ENCODE measurements at regions not wholly inside any gene's neighbourhood (a gene's known extent, or its start where the extent isn't known, plus 50 kb on each side); places are given as distances from the start of the nearest gene placed in this dataset.

GRCh38 chr16:48011466-48011865, 144.3 kb downstream of the ABCC12 start:
- WGBS, 3 donors = 70 to 78% (median 77%) methylated on average over 3 of the region's 3 CpGs
- Histone ChIP-seq H3K4me1 (ENCODE audit: control insufficient read depth in 3 of 3, insufficient read depth in 2 of 3, low read depth in 1 of 3, low read length in 2 of 3) (no peaks in the 10 kb centered on the region), H3K27ac (ENCODE audit: low read depth in 1 of 3, low read length in 2 of 3) (no peak overlapping the region), H3K27me3 (ENCODE audit: control insufficient read depth in 3 of 3, insufficient read depth in 3 of 3, low read length in 3 of 3) (no peaks in the 10 kb centered on the region), H3K4me3 (ENCODE audit: low read depth in 1 of 3, low read length in 3 of 3) (no peak overlapping the region), H3K9me3 (ENCODE audit: control insufficient read depth in 2 of 2, insufficient read depth in 1 of 2, low read depth in 1 of 2, low read length in 1 of 2) (no peaks in the 10 kb centered on the region), H3K36me3 (ENCODE audit: control insufficient read depth in 3 of 3, insufficient read depth in 2 of 3, low read depth in 1 of 3, low read length in 3 of 3) (no peaks in the 10 kb centered on the region)
- FAIRE-seq = no peak
- no peak for DNase-seq

- Histone ChIP-seq H3K27ac (ENCODE audit: low read depth in 1 of 3, low read length in 2 of 3) (no peak overlapping the region), H3K4me3 (ENCODE audit: low read depth in 1 of 3, low read length in 3 of 3) (no peak overlapping the region), H3K36me3 (ENCODE audit: control insufficient read depth in 3 of 3, insufficient read depth in 2 of 3, low read depth in 1 of 3, low read length in 3 of 3) (no peaks in the 10 kb centered on the region), H3K27me3 (ENCODE audit: control insufficient read depth in 3 of 3, insufficient read depth in 3 of 3, low read length in 3 of 3) (no peaks in the 10 kb centered on the region), H3K9me3 (ENCODE audit: control insufficient read depth in 2 of 2, insufficient read depth in 1 of 2, low read depth in 1 of 2, low read length in 1 of 2) (no peaks in the 10 kb centered on the region), H3K4me1 (ENCODE audit: control insufficient read depth in 3 of 3, insufficient read depth in 2 of 3, low read depth in 1 of 3, low read length in 2 of 3) (no peaks in the 10 kb centered on the region)
- no peak for DNase-seq
- no peak for FAIRE-seq
- WGBS, 3 donors = 70 to 77% (median 77%) methylated on average over 7 of the region's 7 CpGs
These were observed 147.7 kb downstream of the ABCC12 start for GRCh38 chr16:48008011-48008525.

- no peak for FAIRE-seq
- no peak overlapping the region for H3K27ac ChIP-seq (ENCODE audit: low read depth in 1 of 3, low read length in 2 of 3)
- no peaks in the 10 kb centered on the region for H3K36me3 ChIP-seq (ENCODE audit: control insufficient read depth in 3 of 3, insufficient read depth in 2 of 3, low read depth in 1 of 3, low read length in 3 of 3)
- H3K9me3 ChIP-seq (ENCODE audit: control insufficient read depth in 2 of 2, insufficient read depth in 1 of 2, low read depth in 1 of 2, low read length in 1 of 2) = no peaks in the 10 kb centered on the region
- no peak for DNase-seq
- no peak overlapping the region for H3K4me3 ChIP-seq (ENCODE audit: low read depth in 1 of 3, low read length in 3 of 3)
- WGBS, 3 donors = 64 to 84% (median 84%) methylated on average over 3 of the region's 3 CpGs
- H3K4me1 ChIP-seq (ENCODE audit: control insufficient read depth in 3 of 3, insufficient read depth in 2 of 3, low read depth in 1 of 3, low read length in 2 of 3) = no peaks in the 10 kb centered on the region
- no peaks in the 10 kb centered on the region for H3K27me3 ChIP-seq (ENCODE audit: control insufficient read depth in 3 of 3, insufficient read depth in 3 of 3, low read length in 3 of 3)
These were observed 151.6 kb downstream of the ABCC12 start for GRCh38 chr16:48004141-48004695.

- WGBS, 3 donors = 72 to 83% (median 74%) methylated on average over 4 of the region's 4 CpGs
- Histone ChIP-seq H3K9me3 (ENCODE audit: control insufficient read depth in 2 of 2, insufficient read depth in 1 of 2, low read depth in 1 of 2, low read length in 1 of 2) (no peaks in the 10 kb centered on the region), H3K36me3 (ENCODE audit: control insufficient read depth in 3 of 3, insufficient read depth in 2 of 3, low read depth in 1 of 3, low read length in 3 of 3) (no peaks in the 10 kb centered on the region), H3K27me3 (ENCODE audit: control insufficient read depth in 3 of 3, insufficient read depth in 3 of 3, low read length in 3 of 3) (no peaks in the 10 kb centered on the region), H3K4me3 (ENCODE audit: low read depth in 1 of 3, low read length in 3 of 3) (no peak overlapping the region), H3K4me1 (ENCODE audit: control insufficient read depth in 3 of 3, insufficient read depth in 2 of 3, low read depth in 1 of 3, low read length in 2 of 3) (no peaks in the 10 kb centered on the region), H3K27ac (ENCODE audit: low read depth in 1 of 3, low read length in 2 of 3) (no peak overlapping the region)
- DNase-seq (no peak), FAIRE-seq (no peak)
These were observed 152.4 kb downstream of the ABCC12 start for GRCh38 chr16:48003206-48003907.

GRCh38 chr16:48001324-48001895, 154.4 kb downstream of the ABCC12 start:
- Histone ChIP-seq H3K36me3 (ENCODE audit: control insufficient read depth in 3 of 3, insufficient read depth in 2 of 3, low read depth in 1 of 3, low read length in 3 of 3) (no peaks in the 10 kb centered on the region), H3K4me1 (ENCODE audit: control insufficient read depth in 3 of 3, insufficient read depth in 2 of 3, low read depth in 1 of 3, low read length in 2 of 3) (no peaks in the 10 kb centered on the region), H3K27ac (ENCODE audit: low read depth in 1 of 3, low read length in 2 of 3) (no peak overlapping the region), H3K27me3 (ENCODE audit: control insufficient read depth in 3 of 3, insufficient read depth in 3 of 3, low read length in 3 of 3) (no peaks in the 10 kb centered on the region), H3K4me3 (ENCODE audit: low read depth in 1 of 3, low read length in 3 of 3) (no peak overlapping the region), H3K9me3 (ENCODE audit: control insufficient read depth in 2 of 2, insufficient read depth in 1 of 2, low read depth in 1 of 2, low read length in 1 of 2) (no peaks in the 10 kb centered on the region)
- 67 to 79% (median 73%) methylated on average over 13 of the region's 13 CpGs for WGBS, 3 donors
- FAIRE-seq = no peak
- no peak for DNase-seq

GRCh38 chr16:48000622-48001021, 155.2 kb downstream of the ABCC12 start:
- Histone ChIP-seq H3K4me3 (ENCODE audit: low read depth in 1 of 3, low read length in 3 of 3) (no peak overlapping the region), H3K27me3 (ENCODE audit: control insufficient read depth in 3 of 3, insufficient read depth in 3 of 3, low read length in 3 of 3) (no peaks in the 10 kb centered on the region), H3K27ac (ENCODE audit: low read depth in 1 of 3, low read length in 2 of 3) (no peak overlapping the region), H3K36me3 (ENCODE audit: control insufficient read depth in 3 of 3, insufficient read depth in 2 of 3, low read depth in 1 of 3, low read length in 3 of 3) (no peaks in the 10 kb centered on the region), H3K4me1 (ENCODE audit: control insufficient read depth in 3 of 3, insufficient read depth in 2 of 3, low read depth in 1 of 3, low read length in 2 of 3) (no peaks in the 10 kb centered on the region), H3K9me3 (ENCODE audit: control insufficient read depth in 2 of 2, insufficient read depth in 1 of 2, low read depth in 1 of 2, low read length in 1 of 2) (no peaks in the 10 kb centered on the region)
- DNase-seq = no peak
- FAIRE-seq = no peak
- WGBS, 3 donors = 62 to 79% (median 63%) methylated on average over 3 of the region's 3 CpGs

- 82 to 87% (median 83%) methylated on average over 4 of the region's 4 CpGs for WGBS, 3 donors
- no peak for FAIRE-seq
- H3K36me3 ChIP-seq (ENCODE audit: control insufficient read depth in 3 of 3, insufficient read depth in 2 of 3, low read depth in 1 of 3, low read length in 3 of 3) = no peaks in the 10 kb centered on the region
These were observed 156.2 kb downstream of the ABCC12 start for GRCh38 chr16:47999595-47999994.

GRCh38 chr16:47995354-47995753, 160.4 kb downstream of the ABCC12 start:
- Histone ChIP-seq H3K36me3 (ENCODE audit: control insufficient read depth in 3 of 3, insufficient read depth in 2 of 3, low read depth in 1 of 3, low read length in 3 of 3) (no peaks in the 10 kb centered on the region), H3K9me3 (ENCODE audit: control insufficient read depth in 2 of 2, insufficient read depth in 1 of 2, low read depth in 1 of 2, low read length in 1 of 2) (no peaks in the 10 kb centered on the region), H3K4me1 (ENCODE audit: control insufficient read depth in 3 of 3, insufficient read depth in 2 of 3, low read depth in 1 of 3, low read length in 2 of 3) (no peaks in the 10 kb centered on the region), H3K27ac (ENCODE audit: low read depth in 1 of 3, low read length in 2 of 3) (no peak overlapping the region), H3K4me3 (ENCODE audit: low read depth in 1 of 3, low read length in 3 of 3) (no peak overlapping the region), H3K27me3 (ENCODE audit: control insufficient read depth in 3 of 3, insufficient read depth in 3 of 3, low read length in 3 of 3) (peaks cover 0 to 2% (median 0%) of the 10 kb centered on the region in 3 donors)
- DNase-seq = no peak
- 47 to 79% (median 54%) methylated on average over 2 of the region's 2 CpGs for WGBS, 3 donors
- no peak for FAIRE-seq

More at GRCh38 chr16:47999595-47999994, 156.2 kb downstream of the ABCC12 start:
- H3K4me1 ChIP-seq (ENCODE audit: control insufficient read depth in 3 of 3, insufficient read depth in 2 of 3, low read depth in 1 of 3, low read length in 2 of 3) = no peaks in the 10 kb centered on the region
- H3K9me3 ChIP-seq (ENCODE audit: control insufficient read depth in 2 of 2, insufficient read depth in 1 of 2, low read depth in 1 of 2, low read length in 1 of 2) = no peaks in the 10 kb centered on the region
- no peak overlapping the region for H3K27ac ChIP-seq (ENCODE audit: low read depth in 1 of 3, low read length in 2 of 3)
- no peak for DNase-seq
- H3K4me3 ChIP-seq (ENCODE audit: low read depth in 1 of 3, low read length in 3 of 3) = no peak overlapping the region
- no peaks in the 10 kb centered on the region for H3K27me3 ChIP-seq (ENCODE audit: control insufficient read depth in 3 of 3, insufficient read depth in 3 of 3, low read length in 3 of 3)

Data from small intestine (tissue), 7 donors.